Prostate gland (tissue), 2 donors: ENCODE measurements at regions not wholly inside any gene's neighbourhood (a gene's known extent, or its start where the extent isn't known, plus 50 kb on each side); places are given as distances from the start of the nearest gene placed in this dataset.

Source experiments
- CTCF ChIP-seq, 4 experiments: fragments of 200-600 bp in 2 of 4; fragments of 450-650 bp in 2 of 4; sonication (generic) in 2 of 4; IDR thresholded peaks; 1 replicate in 3 of 4; 2 replicates in 1 of 4; pipeline ENCODE4 v1.5.1; 2016 to 2019; ENCODE audit warnings: antibody characterized with exemption in 4 of 4, mild to moderate bottlenecking in 2 of 4, moderate library complexity in 2 of 4
- POLR2A ChIP-seq: fragments of 450-650 bp; IDR thresholded peaks from one replicate; pipeline ENCODE4 v1.6.1; 2016; ENCODE audit warnings: antibody characterized with exemption, mild to moderate bottlenecking

GRCh38 chr13:99124046-99124400 is 76.6 kb upstream of the UBAC2 start:
- no peak for TF ChIP-seq CTCF (IDR thresholded peaks at IDR 0.05)
- no peak for TF ChIP-seq POLR2A
